ENCODE measurements at regions not wholly inside any gene's neighbourhood (a gene's known extent, or its start where the extent isn't known, plus 50 kb on each side); places are given as distances from the start of the nearest gene placed in this dataset.

GRCh38 chr11:106619320-106619990 lies 398.8 kb downstream of the GUCY1A2 start:
- CTCF ChIA-PET, result interaction anchor here (0.7 kb wide), 1 partner anchor 519 kb away, joined by 3 read pairs; no protein-coding TSS in a partner anchor
- Histone ChIP-seq H3K4me1 (ENCODE audit: control extremely low read depth in 1 of 4, control insufficient read depth in 4 of 4, insufficient read depth in 4 of 4, low read length in 3 of 4) (no peaks in the 10 kb centered on the region), H3K27ac (ENCODE audit: insufficient read depth in 1 of 2, low read depth in 1 of 2, low read length in 2 of 2, poor library complexity in 1 of 2, severe bottlenecking in 2 of 2) (no peak overlapping the region), H3K9me3 (ENCODE audit: control extremely low read depth in 1 of 5, control insufficient read depth in 4 of 5, insufficient read depth in 2 of 5, low read depth in 1 of 5, low read length in 4 of 5) (no peaks in the 10 kb centered on the region), H3K27me3 (replicated peaks in 2 of 5; ENCODE audit: control insufficient read depth in 4 of 5, insufficient read depth in 5 of 5, low read length in 4 of 5) (no peaks in the 10 kb centered on the region), H3K4me3 (ENCODE audit: control insufficient read depth in 1 of 7, extremely low read depth in 1 of 7, insufficient read depth in 4 of 7, low read depth in 2 of 7, low read length in 6 of 7) (no peak overlapping the region), H3K36me3 (ENCODE audit: control insufficient read depth in 4 of 4, insufficient read depth in 4 of 4, low read length in 3 of 4) (no peaks in the 10 kb centered on the region)
- no peak for DNase-seq
- POLR2A ChIA-PET, result no interaction called here
- WGBS (ENCODE audit: insufficient coverage), result no CpG with 5 or more reads among the region's 2 CpGs

- Histone ChIP-seq H3K4me3 (ENCODE audit: control insufficient read depth in 1 of 7, extremely low read depth in 1 of 7, insufficient read depth in 4 of 7, low read depth in 2 of 7, low read length in 6 of 7) (no peak overlapping the region), H3K9me3 (ENCODE audit: control extremely low read depth in 1 of 5, control insufficient read depth in 4 of 5, insufficient read depth in 2 of 5, low read depth in 1 of 5, low read length in 4 of 5) (no peaks in the 10 kb centered on the region), H3K36me3 (ENCODE audit: control insufficient read depth in 4 of 4, insufficient read depth in 4 of 4, low read length in 3 of 4) (no peaks in the 10 kb centered on the region), H3K27me3 (replicated peaks in 2 of 5; ENCODE audit: control insufficient read depth in 4 of 5, insufficient read depth in 5 of 5, low read length in 4 of 5) (no peaks in the 10 kb centered on the region), H3K4me1 (ENCODE audit: control extremely low read depth in 1 of 4, control insufficient read depth in 4 of 4, insufficient read depth in 4 of 4, low read length in 3 of 4) (no peaks in the 10 kb centered on the region), H3K27ac (ENCODE audit: insufficient read depth in 1 of 2, low read depth in 1 of 2, low read length in 2 of 2, poor library complexity in 1 of 2, severe bottlenecking in 2 of 2) (no peak overlapping the region)
- ChIA-PET POLR2A (no interaction called here), CTCF (no interaction called here)
- WGBS (ENCODE audit: insufficient coverage), result 88% methylated on average over 2 of the region's 3 CpGs
- no peak for DNase-seq
These were observed 396.8 kb downstream of the GUCY1A2 start for GRCh38 chr11:106621484-106621883.

All from common myeloid progenitor, CD34-positive (primary cell).